A673 (cell line): ENCODE measurements at regions not wholly inside any gene's neighbourhood (a gene's known extent, or its start where the extent isn't known, plus 50 kb on each side); places are given as distances from the start of the nearest gene placed in this dataset.

ENCODE experiments used
- BruUV-seq: library from RNA; stranded (reverse); fragments of 400-500 nt; replicated peaks from 2 replicates; lab custom pipeline; 2021; lab: Mats Ljungman, UMichigan
- CTCF ChIA-PET: fragments of 300-600 bp; sonication (Branson Sonifier 250); formaldehyde crosslinking; loops from one replicate; lab custom pipeline; 2022; ENCODE audit warnings: antibody characterized with exemption; lab: Charles Lee
- POLR2A ChIA-PET: fragments of 300-600 bp; sonication (Branson Sonifier 250); formaldehyde crosslinking; loops from one replicate; lab custom pipeline; 2022; ENCODE audit warnings: antibody characterized with exemption; ENCODE audit not compliant: low non-redundant PET; lab: Charles Lee
- DNase-seq: peaks from one replicate; pipeline ENCODE4 v3.0.0-alpha.2; 2015; ENCODE audit warnings: low spot score
- H3K27ac ChIP-seq: fragments of 200-600 bp; sonication (generic); 2 replicates; pipeline ENCODE4 v1.5.1; 2016; ENCODE audit warnings: mixed run types, low read depth, mild to moderate bottlenecking, mixed read lengths, antibody characterized with exemption, low read length; ENCODE audit not compliant: poor library complexity, severe bottlenecking
- H3K27me3 ChIP-seq: fragments of 200-600 bp; sonication (generic); replicated peaks from 2 replicates; pipeline ENCODE4 v1.6.1; 2017; ENCODE audit warnings: mixed run types, low read depth, mild to moderate bottlenecking, mixed read lengths, antibody characterized with exemption, low read length; ENCODE audit not compliant: insufficient read depth, poor library complexity
- H3K36me3 ChIP-seq: fragments of 200-600 bp; sonication (generic); 2 replicates; pipeline ENCODE4 v1.6.1; 2016; ENCODE audit warnings: mixed run types, mild to moderate bottlenecking, mixed read lengths, antibody characterized with exemption, low read length; ENCODE audit not compliant: insufficient read depth, poor library complexity, severe bottlenecking
- H3K4me1 ChIP-seq: fragments of 200-600 bp; sonication (generic); 2 replicates; pipeline ENCODE4 v1.6.1; 2017; ENCODE audit warnings: mixed run types, mild to moderate bottlenecking, mixed read lengths, antibody characterized with exemption, low read length; ENCODE audit not compliant: insufficient read depth, poor library complexity, severe bottlenecking
- H3K4me3 ChIP-seq: fragments of 200-600 bp; sonication (generic); 2 replicates; pipeline ENCODE4 v1.5.1; 2016; ENCODE audit warnings: low read depth, mixed run types, mild to moderate bottlenecking, mixed read lengths, low read length; ENCODE audit not compliant: poor library complexity, severe bottlenecking
- H3K9me3 ChIP-seq: fragments of 200-600 bp; sonication (generic); 2 replicates; pipeline ENCODE4 v1.6.1; 2016; ENCODE audit warnings: mixed run types, low read depth, mild to moderate bottlenecking, mixed read lengths, antibody characterized with exemption, low read length; ENCODE audit not compliant: poor library complexity, severe bottlenecking
- EZH2 ChIP-seq: fragments of 200-600 bp; sonication (generic); IDR thresholded peaks from 2 replicates; pipeline ENCODE4 v1.6.1; 2017; ENCODE audit warnings: borderline replicate concordance, low read depth, mild to moderate bottlenecking, mixed read lengths, antibody characterized with exemption, low read length; ENCODE audit not compliant: poor library complexity, severe bottlenecking
- intact Hi-C: fragments of 100-400 bp; cut with micrococcal nuclease; formaldehyde crosslinking; loops from one replicate; pipeline ENCODE4 v1.10.0; 2022; ENCODE audit not compliant: unreplicated experiment
- TF ChIP-seq, protein P1 (sequence below): fragments of 300-800, 200-600 bp; sonication (generic); conservative IDR thresholded peaks from 2 replicates; pipeline ENCODE4 v1.5.1; 2017; ENCODE audit warnings: low read depth, mild to moderate bottlenecking, antibody characterized with exemption, low read length, moderate library complexity, mixed read lengths

DNA sequence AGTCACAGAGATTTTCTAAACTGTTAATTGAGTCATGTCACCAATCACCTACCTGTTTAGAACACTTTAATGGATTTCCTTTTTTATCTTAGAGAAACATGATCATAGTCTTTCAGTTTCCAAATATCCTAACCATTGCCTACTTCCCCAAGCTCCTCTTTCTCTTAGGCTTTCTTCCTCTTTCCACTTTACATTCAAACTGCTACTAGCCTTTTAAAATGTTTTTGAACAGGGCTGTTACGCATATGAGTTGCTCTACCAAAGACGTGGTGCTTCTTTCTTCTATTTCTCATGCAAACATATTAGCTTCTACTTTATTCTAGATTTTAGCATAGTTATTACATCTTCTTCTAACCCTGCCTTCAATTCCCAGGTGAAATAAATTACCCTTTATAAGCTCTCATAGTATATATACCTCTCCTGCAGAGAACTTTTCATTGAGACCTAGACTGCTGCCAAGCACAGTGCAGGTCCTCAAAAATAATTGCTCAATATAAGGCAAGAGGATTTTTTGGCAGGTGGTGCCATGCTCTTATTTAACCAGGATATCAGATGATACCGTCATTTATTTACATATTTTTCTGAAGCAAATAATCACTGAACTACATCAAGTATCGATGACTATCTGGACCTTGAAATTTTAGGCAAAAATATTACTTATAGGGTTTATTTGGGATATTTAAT, 937.1 kb downstream of the TSN start:
- intact Hi-C loops = no loop called here

DNA sequence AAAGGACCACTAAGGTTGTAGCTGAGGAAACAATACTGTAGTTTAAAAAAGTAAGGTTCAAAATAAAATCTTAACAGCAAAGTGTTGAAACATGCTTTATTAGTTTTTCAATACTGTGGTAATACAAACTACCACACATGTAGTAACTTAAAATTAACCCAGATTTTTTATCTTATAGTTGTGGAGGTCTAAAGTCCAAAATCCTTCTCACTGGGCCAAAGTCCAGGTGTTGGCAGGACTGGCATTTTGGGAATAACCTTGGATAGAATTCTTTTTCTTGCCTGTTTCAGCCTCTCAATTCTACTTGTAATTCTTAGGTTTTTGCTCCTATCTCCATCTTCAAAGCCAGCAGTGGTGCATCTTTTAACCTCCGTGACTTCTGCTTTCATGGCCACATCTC, 942.0 kb downstream of the TSN start:
- DNase-seq = no peak
- H3K4me1 ChIP-seq = no peaks in the 10 kb centered on the region
- intact Hi-C loops = no loop called here
- no peak overlapping the region for H3K4me3 ChIP-seq
- TF ChIP-seq, protein P1, sequence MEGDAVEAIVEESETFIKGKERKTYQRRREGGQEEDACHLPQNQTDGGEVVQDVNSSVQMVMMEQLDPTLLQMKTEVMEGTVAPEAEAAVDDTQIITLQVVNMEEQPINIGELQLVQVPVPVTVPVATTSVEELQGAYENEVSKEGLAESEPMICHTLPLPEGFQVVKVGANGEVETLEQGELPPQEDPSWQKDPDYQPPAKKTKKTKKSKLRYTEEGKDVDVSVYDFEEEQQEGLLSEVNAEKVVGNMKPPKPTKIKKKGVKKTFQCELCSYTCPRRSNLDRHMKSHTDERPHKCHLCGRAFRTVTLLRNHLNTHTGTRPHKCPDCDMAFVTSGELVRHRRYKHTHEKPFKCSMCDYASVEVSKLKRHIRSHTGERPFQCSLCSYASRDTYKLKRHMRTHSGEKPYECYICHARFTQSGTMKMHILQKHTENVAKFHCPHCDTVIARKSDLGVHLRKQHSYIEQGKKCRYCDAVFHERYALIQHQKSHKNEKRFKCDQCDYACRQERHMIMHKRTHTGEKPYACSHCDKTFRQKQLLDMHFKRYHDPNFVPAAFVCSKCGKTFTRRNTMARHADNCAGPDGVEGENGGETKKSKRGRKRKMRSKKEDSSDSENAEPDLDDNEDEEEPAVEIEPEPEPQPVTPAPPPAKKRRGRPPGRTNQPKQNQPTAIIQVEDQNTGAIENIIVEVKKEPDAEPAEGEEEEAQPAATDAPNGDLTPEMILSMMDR = no peak
- TF ChIP-seq EZH2 = no peak
- POLR2A ChIA-PET = no interaction called here
- CTCF ChIA-PET = no interaction called here
- H3K36me3 ChIP-seq = no peaks in the 10 kb centered on the region
- H3K27ac ChIP-seq = no peak overlapping the region
- no peaks in the 10 kb centered on the region for H3K9me3 ChIP-seq
- no TSS peak for BruUV-seq
- no peaks in the 10 kb centered on the region for H3K27me3 ChIP-seq

More for the DNA sequence above, 937.1 kb downstream of the TSN start:
- POLR2A ChIA-PET = no interaction called here
- Histone ChIP-seq H3K27me3 (no peaks in the 10 kb centered on the region), H3K4me1 (no peaks in the 10 kb centered on the region), H3K36me3 (no peaks in the 10 kb centered on the region), H3K27ac (no peak overlapping the region), H3K4me3 (no peak overlapping the region), H3K9me3 (no peaks in the 10 kb centered on the region)
- no peak for DNase-seq
- no TSS peak for BruUV-seq
- CTCF ChIA-PET = no interaction called here
- TF ChIP-seq, protein P1 = no peak
- no peak for TF ChIP-seq EZH2

DNA sequence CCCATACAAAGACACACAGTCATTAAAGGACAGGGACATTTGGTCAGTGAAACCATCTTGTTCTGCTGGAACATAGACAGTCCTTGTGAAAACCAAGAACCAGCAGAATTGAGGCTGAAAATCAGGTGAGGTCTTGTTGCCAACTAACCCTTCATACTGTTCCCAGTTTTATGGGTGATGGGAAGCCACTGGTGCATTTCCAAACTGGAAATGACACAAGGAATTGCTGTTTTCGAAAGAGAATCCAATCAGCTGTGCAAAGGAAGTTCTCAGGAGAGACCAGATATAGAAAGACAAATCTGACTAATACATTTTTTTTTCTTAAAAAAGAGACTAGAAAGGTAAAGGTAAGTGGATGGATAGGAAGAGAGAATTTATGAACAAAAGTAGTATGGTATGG, 948.2 kb downstream of the TSN start:
- H3K36me3 ChIP-seq = no peaks in the 10 kb centered on the region
- BruUV-seq = no TSS peak
- intact Hi-C loops = no loop called here
- H3K9me3 ChIP-seq = no peaks in the 10 kb centered on the region
- no peaks in the 10 kb centered on the region for H3K4me1 ChIP-seq
- POLR2A ChIA-PET = no interaction called here
- no peak overlapping the region for H3K4me3 ChIP-seq
- CTCF ChIA-PET = no interaction called here
- no peak for DNase-seq
- no peak overlapping the region for H3K27ac ChIP-seq
- TF ChIP-seq, protein P1 = no peak
- TF ChIP-seq EZH2 = no peak
- no peaks in the 10 kb centered on the region for H3K27me3 ChIP-seq
